Gastroesophageal sphincter (tissue), 4 donors: ENCODE measurements at regions not wholly inside any gene's neighbourhood (a gene's known extent, or its start where the extent isn't known, plus 50 kb on each side); places are given as distances from the start of the nearest gene placed in this dataset.
"Not testable (repeated sequence)": the region's sequence is repeated elsewhere in the genome, so short reads cannot be mapped to it uniquely, and the experiment has no call there.

Experiments
- ATAC-seq: fragments of 150-250 bp; one replicate; pipeline ENCODE4 v1.9.1; 2016; ENCODE audit warnings: mild to moderate bottlenecking, moderate library complexity
- H3K27ac ChIP-seq, 4 donors: fragments of 200-600 bp; sonication (generic) in 3 of 4; 1 replicate in 3 of 4; 2 replicates in 1 of 4; pipeline ENCODE4 v1.5.1; 2016 to 2019
- H3K27me3 ChIP-seq: fragments of 200-600 bp; sonication (generic); one replicate; pipeline ENCODE4 v1.5.1; 2019
- H3K36me3 ChIP-seq, 2 donors: fragments of 200-600 bp; sonication (generic); one replicate each; pipeline ENCODE4 v1.5.1; 2019; ENCODE audit warnings: control low read depth in 1 of 2
- H3K4me1 ChIP-seq, 3 donors: fragments of 200-600 bp; sonication (generic); 1 replicate in 2 of 3; 2 replicates in 1 of 3; pipeline ENCODE4 v1.5.1; 2016 to 2019; ENCODE audit warnings: control low read depth in 2 of 3
- H3K4me3 ChIP-seq, 2 donors: fragments of 200-600 bp; sonication (generic); one replicate each; pipeline ENCODE4 v1.5.1; 2019; ENCODE audit warnings: mild to moderate bottlenecking in 1 of 2, moderate library complexity in 1 of 2
- H3K9me3 ChIP-seq, 3 donors: fragments of 200-600 bp; sonication (generic); one replicate each; pipeline ENCODE4 v1.5.1; 2017 to 2019; ENCODE audit warnings: control low read depth in 2 of 3
- CTCF ChIP-seq, 4 experiments: fragments of 200-600 bp in 2 of 4; fragments of 450-650 bp in 2 of 4; sonication (generic) in 1 of 4; IDR thresholded peaks; one replicate each; pipeline ENCODE4 v1.5.1; 2017 to 2019; ENCODE audit warnings: antibody characterized with exemption in 4 of 4, mild to moderate bottlenecking in 2 of 4, moderate library complexity in 2 of 4
- EP300 ChIP-seq: sonication (generic); formaldehyde crosslinking; IDR thresholded peaks from one replicate; pipeline ENCODE4 v1.6.1; 2017; ENCODE audit warnings: antibody characterized with exemption, mild to moderate bottlenecking
- POLR2A ChIP-seq, 2 donors: fragments of 450-650 bp; IDR thresholded peaks; one replicate each; pipeline ENCODE4 v1.6.1; 2017; ENCODE audit warnings: antibody characterized with exemption in 2 of 2, mild to moderate bottlenecking in 2 of 2, moderate library complexity in 1 of 2
- POLR2AphosphoS5 ChIP-seq: sonication (generic); formaldehyde crosslinking; IDR thresholded peaks from one replicate; pipeline ENCODE4 v1.6.1; 2017; ENCODE audit warnings: antibody characterized with exemption
- WGBS, 2 donors: methylation state at CpG; one replicate each; pipeline ENCODE4 v1.1.5; 2018; ENCODE audit warnings: low coverage in 1 of 2; 5-methylcytosine and 5-hydroxymethylcytosine counted together

GRCh38 chr16:63883091-63883490 lies 1238.8 kb downstream of the CDH11 start:
- Histone ChIP-seq H3K4me1 (no peaks in the 10 kb centered on the region), H3K4me3 (no peak overlapping the region), H3K36me3 (no peaks in the 10 kb centered on the region), H3K27ac (no peak overlapping the region), H3K27me3 (no peaks in the 10 kb centered on the region), H3K9me3 (no peaks in the 10 kb centered on the region)
- TF ChIP-seq CTCF (IDR thresholded peaks at IDR 0.05) = no peak
- no peak for TF ChIP-seq POLR2AphosphoS5
- no peak for TF ChIP-seq POLR2A (IDR thresholded peaks at IDR 0.05)
- no peak for ATAC-seq

GRCh38 chr16:63882576-63882975 lies 1239.3 kb downstream of the CDH11 start:
- H3K4me1 ChIP-seq = no peaks in the 10 kb centered on the region
- no peaks in the 10 kb centered on the region for H3K36me3 ChIP-seq

GRCh38 chr16:63880948-63881347 lies 1240.9 kb downstream of the CDH11 start:
- ATAC-seq = no peak
- no peaks in the 10 kb centered on the region for H3K4me1 ChIP-seq
- TF ChIP-seq EP300 (no peak), CTCF (IDR thresholded peaks at IDR 0.05) (no peak), POLR2A (IDR thresholded peaks at IDR 0.05) (no peak), POLR2AphosphoS5 (no peak)
- no peaks in the 10 kb centered on the region for H3K27me3 ChIP-seq
- H3K36me3 ChIP-seq = no peaks in the 10 kb centered on the region
- no peak overlapping the region for H3K4me3 ChIP-seq
- 92 to 100% methylated on average over 2 of the region's 2 CpGs for WGBS, 2 donors
- no peak overlapping the region for H3K27ac ChIP-seq
- H3K9me3 ChIP-seq = no peaks in the 10 kb centered on the region

More at GRCh38 chr16:63882576-63882975, 1239.3 kb downstream of the CDH11 start:
- Histone ChIP-seq H3K9me3 (no peaks in the 10 kb centered on the region), H3K27me3 (no peaks in the 10 kb centered on the region), H3K27ac (no peak overlapping the region), H3K4me3 (no peak overlapping the region)
- TF ChIP-seq POLR2AphosphoS5 (no peak), CTCF (IDR thresholded peaks at IDR 0.05) (no peak), POLR2A (IDR thresholded peaks at IDR 0.05) (no peak), EP300 (no peak)
- no peak for ATAC-seq

- no peak overlapping the region for H3K4me3 ChIP-seq
- WGBS, 2 donors = 73 to 87% methylated on average over 3 of the region's 3 CpGs
- H3K36me3 ChIP-seq = no peaks in the 10 kb centered on the region
- no peaks in the 10 kb centered on the region for H3K4me1 ChIP-seq
- H3K27ac ChIP-seq = no peak overlapping the region
- no peak for ATAC-seq
- TF ChIP-seq CTCF (IDR thresholded peaks at IDR 0.05) = no peak
- TF ChIP-seq EP300 = no peak
- no peak for TF ChIP-seq POLR2A (IDR thresholded peaks at IDR 0.05)
- no peaks in the 10 kb centered on the region for H3K27me3 ChIP-seq
- no peaks in the 10 kb centered on the region for H3K9me3 ChIP-seq
These were observed 1244.5 kb downstream of the CDH11 start for GRCh38 chr16:63877401-63877800.

- H3K4me1 ChIP-seq = no peaks in the 10 kb centered on the region
- H3K27ac ChIP-seq = no peak overlapping the region
- TF ChIP-seq POLR2AphosphoS5 (no peak), POLR2A (IDR thresholded peaks at IDR 0.05) (no peak), EP300 (no peak), CTCF (IDR thresholded peaks at IDR 0.05) (no peak)
- no peaks in the 10 kb centered on the region for H3K9me3 ChIP-seq
- peak; percentile 81 for ATAC-seq
- H3K4me3 ChIP-seq = no peak overlapping the region
- H3K36me3 ChIP-seq = no peaks in the 10 kb centered on the region
- no peaks in the 10 kb centered on the region for H3K27me3 ChIP-seq
These were observed 1245.8 kb downstream of the CDH11 start for GRCh38 chr16:63876103-63876502.

GRCh38 chr16:63860700-63861099 lies 1261.2 kb downstream of the CDH11 start:
- H3K36me3 ChIP-seq = not testable (repeated sequence)

More at GRCh38 chr16:63860700-63861099, 1261.2 kb downstream of the CDH11 start:
- WGBS, 2 donors = 94 to 95% methylated on average over 8 to 19 of the region's 20 CpGs
- H3K4me3 ChIP-seq, H3K27ac ChIP-seq, H3K4me1 ChIP-seq, H3K9me3 ChIP-seq, H3K27me3 ChIP-seq, ATAC-seq: not testable (repeated sequence)
